ENCODE measurements at regions not wholly inside any gene's neighbourhood (a gene's known extent, or its start where the extent isn't known, plus 50 kb on each side); places are given as distances from the start of the nearest gene placed in this dataset.

DNA sequence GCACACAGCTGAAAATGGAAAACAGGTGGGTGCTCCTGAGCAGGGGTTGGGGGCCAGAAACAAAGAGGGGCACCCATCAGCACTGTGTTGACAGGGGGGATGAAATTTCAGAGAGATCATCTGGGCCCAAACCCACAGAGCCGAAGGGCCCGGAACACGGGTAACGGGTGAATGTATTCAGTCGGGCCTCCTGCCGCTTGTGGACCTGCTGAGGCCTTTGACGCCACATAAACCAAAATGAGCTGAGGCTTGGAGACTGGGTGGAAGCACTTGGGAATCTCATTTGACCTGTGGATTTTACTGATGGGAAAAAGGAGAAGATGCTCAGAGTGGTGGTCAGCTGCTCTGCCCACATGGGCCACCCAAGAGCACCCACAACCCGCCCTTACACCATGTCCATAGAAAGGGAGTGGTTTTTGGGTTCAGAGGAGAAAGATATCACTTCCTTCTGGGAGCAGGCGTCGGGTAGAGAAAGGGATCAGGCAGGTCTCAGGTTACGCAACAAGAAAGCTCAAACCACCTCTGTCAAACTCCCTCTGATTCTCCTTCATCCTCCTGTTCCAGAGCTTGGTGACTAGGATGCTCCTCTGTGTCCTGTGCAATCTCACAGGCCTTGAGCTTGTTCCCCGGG lies 106.8 kb upstream of the BCL2L14 start:
- dilution Hi-C loops (cut with HindIII; ENCODE audit: low sequenced_read_pairs, unreplicated experiment) (no loop called here), in situ Hi-C loops (cut with MboI; ENCODE audit: low sequenced_read_pairs) (no loop called here), intact Hi-C loops (cut with micrococcal nuclease) (no loop called here)
- no peak overlapping the region for H2AK5ac ChIP-seq (ENCODE audit: low read depth, low read length)
- peaks cover 4% of the 10 kb centered on the region for H3K4me1 ChIP-seq (ENCODE audit: control insufficient read depth, insufficient read depth, low read length)
- no peak overlapping the region for H3K14ac ChIP-seq (replicated peaks; ENCODE audit: low read depth, low read length)
- WGBS, 2 experiments (ENCODE audit: extremely low coverage in 2 of 2, insufficient read length in 1 of 2) = 80% methylated on average over 1 of the region's 12 CpGs; no CpG with 5 or more reads in 1 of the 2 experiments
- no peak overlapping the region for H3K9ac ChIP-seq (ENCODE audit: low read depth, low read length)
- peaks cover 3% of the 10 kb centered on the region for H3K9me3 ChIP-seq (ENCODE audit: control insufficient read depth, insufficient read depth, low read length)
- no peak overlapping the region for H3K4me2 ChIP-seq (ENCODE audit: low read depth, low read length)
- H3K4ac ChIP-seq (ENCODE audit: low read depth, low read length) = no peak overlapping the region
- DNase-seq (no peak), ATAC-seq (ENCODE audit: low read depth) (no peak)
- H4K5ac ChIP-seq (ENCODE audit: low read depth, low read length) = no peak overlapping the region
- no peak for TF ChIP-seq CTCF (conservative IDR thresholded peaks at IDR 0.05; ENCODE audit: low read depth, low read length)
- TF ChIP-seq MAFK (IDR thresholded peaks at IDR 0.05; ENCODE audit: low read depth, low read length) = no peak
- TF ChIP-seq ELK1 (IDR thresholded peaks at IDR 0.05; ENCODE audit: borderline replicate concordance, low read depth, low read length) = no peak
- TF ChIP-seq FOS (IDR thresholded peaks at IDR 0.05; ENCODE audit: low read depth, low read length) = no peak
- no peak for TF ChIP-seq MAZ (IDR thresholded peaks at IDR 0.05; ENCODE audit: borderline replicate concordance, low read depth, low read length)
- no peak for TF ChIP-seq USF2 (IDR thresholded peaks at IDR 0.05; ENCODE audit: low read depth, low read length)
- no peak for TF ChIP-seq BHLHE40 (IDR thresholded peaks at IDR 0.05; ENCODE audit: low read depth, low read length)
- no peak for TF ChIP-seq SMC3 (IDR thresholded peaks at IDR 0.05; ENCODE audit: low read depth, low read length)
- peaks cover 4% of the 10 kb centered on the region for H3K9me1 ChIP-seq (ENCODE audit: insufficient read depth, low read length)
- BruUV-seq (replicated peaks) = no TSS peak
- peaks cover 18% of the 10 kb centered on the region for H3K27me3 ChIP-seq (ENCODE audit: control insufficient read depth, insufficient read depth, low read length)
- no peaks in the 10 kb centered on the region for H3K79me1 ChIP-seq (ENCODE audit: low read depth in 1 of 2, low read length in 2 of 2)
- H3K23ac ChIP-seq (ENCODE audit: low read depth, low read length) = no peak overlapping the region
- ChIA-PET POLR2A (ENCODE audit: unreplicated experiment) (no interaction called here), CTCF (no interaction called here)
- no peak overlapping the region for H3K27ac ChIP-seq (ENCODE audit: insufficient read depth, low read length)
- H2BK20ac ChIP-seq (ENCODE audit: low read depth, low read length) = no peak overlapping the region
- H3K18ac ChIP-seq (ENCODE audit: low read depth, low read length) = no peak overlapping the region
- H2AK9ac ChIP-seq (replicated peaks; ENCODE audit: low read depth, low read length, poor library complexity) = no peak overlapping the region
- no peak overlapping the region for H4K8ac ChIP-seq (ENCODE audit: low read depth in 2 of 2, low read length in 2 of 2)
- no peak overlapping the region for H2BK15ac ChIP-seq (ENCODE audit: low read depth, low read length)
- H2BK5ac ChIP-seq (ENCODE audit: low read depth, low read length, poor library complexity, severe bottlenecking) = no peak overlapping the region
- peak overlapping the region; percentile 21 for H2AFZ ChIP-seq (replicated peaks; ENCODE audit: low read length, poor library complexity)
- H3K4me3 ChIP-seq (ENCODE audit: insufficient read depth, low read depth, low read length) = no peak overlapping the region
- no peak overlapping the region for H4K91ac ChIP-seq (ENCODE audit: insufficient read depth, low read depth, low read length)
- H4K20me1 ChIP-seq (ENCODE audit: insufficient read depth, low read length) = no peaks in the 10 kb centered on the region
- no peak overlapping the region for H2BK120ac ChIP-seq (ENCODE audit: low read depth, low read length)
- no peak overlapping the region for H3K56ac ChIP-seq (ENCODE audit: extremely low read depth, insufficient read depth, low read length)
- H3K36me3 ChIP-seq (ENCODE audit: control insufficient read depth, insufficient read depth, low read length) = no peaks in the 10 kb centered on the region

All from IMR-90 (cell line).